Suprapubic skin (tissue), 4 donors: ENCODE measurements at regions not wholly inside any gene's neighbourhood (a gene's known extent, or its start where the extent isn't known, plus 50 kb on each side); places are given as distances from the start of the nearest gene placed in this dataset.

ENCODE experiments used
- EP300 ChIP-seq: sonication (generic); formaldehyde crosslinking; IDR thresholded peaks from one replicate; pipeline ENCODE4 v1.6.1; 2017; ENCODE audit warnings: antibody characterized with exemption
- POLR2AphosphoS5 ChIP-seq, 3 donors: sonication (generic); formaldehyde crosslinking; IDR thresholded peaks; one replicate each; pipeline ENCODE4 v1.6.1; 2017; ENCODE audit warnings: antibody characterized with exemption in 3 of 3

DNA sequence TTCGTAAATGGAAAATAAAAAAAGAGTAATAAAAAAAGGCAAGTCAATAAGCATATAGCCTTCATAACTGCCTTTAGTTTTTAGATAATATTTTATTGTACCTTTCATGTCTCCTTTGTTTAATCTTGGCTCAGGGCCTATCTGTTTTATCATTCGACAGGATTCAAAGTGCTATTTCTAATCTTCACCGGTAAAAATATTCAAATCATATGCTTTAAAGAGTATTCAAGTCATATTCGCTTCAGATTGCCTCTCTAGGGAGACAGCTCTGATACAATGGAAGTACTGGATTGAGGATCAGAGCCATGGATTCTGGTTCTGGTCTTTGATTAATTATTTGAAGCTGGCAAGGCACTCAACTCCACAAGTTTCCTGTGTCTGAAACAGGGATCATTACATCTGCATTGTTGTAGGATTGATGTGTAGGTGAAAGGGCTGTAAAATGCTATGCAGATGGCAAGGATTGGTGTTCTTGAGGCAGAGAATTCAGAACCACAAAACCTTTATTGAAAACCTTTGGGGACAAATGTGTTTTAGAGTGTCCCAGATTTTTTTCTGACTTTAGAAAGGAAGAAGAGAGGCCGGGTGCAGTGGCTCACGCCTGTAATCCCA is 84.3 kb upstream of the RAPH1 start:
- TF ChIP-seq POLR2AphosphoS5 (IDR thresholded peaks at IDR 0.05): no peak
- no peak for TF ChIP-seq EP300
